ENCODE measurements at regions not wholly inside any gene's neighbourhood (a gene's known extent, or its start where the extent isn't known, plus 50 kb on each side); places are given as distances from the start of the nearest gene placed in this dataset.

- TF ChIP-seq CTCF (IDR thresholded peaks at IDR 0.05; ENCODE audit: borderline replicate concordance, extremely low read depth, insufficient read depth): no peak
- Histone ChIP-seq H3K4me1 (ENCODE audit: control insufficient read depth in 2 of 3, insufficient read depth in 2 of 3, low read depth in 1 of 3, low read length in 3 of 3) (no peaks in the 10 kb centered on the region), H3K9ac (ENCODE audit: low read length in 3 of 3) (no peak overlapping the region), H3K27me3 (ENCODE audit: control insufficient read depth, insufficient read depth, low read length) (no peaks in the 10 kb centered on the region), H3K9me3 (ENCODE audit: control insufficient read depth in 2 of 3, insufficient read depth in 1 of 3, low read length in 3 of 3) (no peaks in the 10 kb centered on the region), H3K36me3 (ENCODE audit: control insufficient read depth in 2 of 3, insufficient read depth in 3 of 3, low read length in 3 of 3) (no peaks in the 10 kb centered on the region), H3K27ac (ENCODE audit: low read depth in 2 of 2, low read length in 2 of 2) (no peak overlapping the region), H3K4me3 (ENCODE audit: low read length in 3 of 3) (no peak overlapping the region)
- FAIRE-seq (no peak), DNase-seq (no peak)
- intact Hi-C loops (cut with DNase I): no loop called here
Observed at GRCh38 chr16:59044616-59045015, 310.5 kb upstream of the GOT2 start.

GRCh38 chr16:59042301-59042700 lies 308.2 kb upstream of the GOT2 start:
- FAIRE-seq (no peak), DNase-seq (no peak)
- Histone ChIP-seq H3K27me3 (ENCODE audit: control insufficient read depth, insufficient read depth, low read length) (no peaks in the 10 kb centered on the region), H3K36me3 (ENCODE audit: control insufficient read depth in 2 of 3, insufficient read depth in 3 of 3, low read length in 3 of 3) (no peaks in the 10 kb centered on the region), H3K4me3 (ENCODE audit: low read length in 3 of 3) (no peak overlapping the region), H3K9ac (ENCODE audit: low read length in 3 of 3) (no peak overlapping the region), H3K4me1 (ENCODE audit: control insufficient read depth in 2 of 3, insufficient read depth in 2 of 3, low read depth in 1 of 3, low read length in 3 of 3) (no peaks in the 10 kb centered on the region), H3K9me3 (ENCODE audit: control insufficient read depth in 2 of 3, insufficient read depth in 1 of 3, low read length in 3 of 3) (no peaks in the 10 kb centered on the region), H3K27ac (ENCODE audit: low read depth in 2 of 2, low read length in 2 of 2) (no peak overlapping the region)
- no peak for TF ChIP-seq CTCF (IDR thresholded peaks at IDR 0.05; ENCODE audit: borderline replicate concordance, extremely low read depth, insufficient read depth)
- intact Hi-C loops (cut with DNase I): no loop called here

GRCh38 chr16:59039066-59039720 lies 305.1 kb upstream of the GOT2 start:
- Histone ChIP-seq H3K9ac (ENCODE audit: low read length in 3 of 3) (no peak overlapping the region), H3K9me3 (ENCODE audit: control insufficient read depth in 2 of 3, insufficient read depth in 1 of 3, low read length in 3 of 3) (peaks cover 0 to 7% (median 0%) of the 10 kb centered on the region in 3 donors), H3K4me1 (ENCODE audit: control insufficient read depth in 2 of 3, insufficient read depth in 2 of 3, low read depth in 1 of 3, low read length in 3 of 3) (no peaks in the 10 kb centered on the region), H3K4me3 (ENCODE audit: low read length in 3 of 3) (no peak overlapping the region), H3K27ac (ENCODE audit: low read depth in 2 of 2, low read length in 2 of 2) (no peak overlapping the region), H3K27me3 (ENCODE audit: control insufficient read depth, insufficient read depth, low read length) (no peaks in the 10 kb centered on the region), H3K36me3 (ENCODE audit: control insufficient read depth in 2 of 3, insufficient read depth in 3 of 3, low read length in 3 of 3) (no peaks in the 10 kb centered on the region)
- FAIRE-seq: no peak
- DNase-seq: no peak
- no peak for TF ChIP-seq CTCF (IDR thresholded peaks at IDR 0.05; ENCODE audit: borderline replicate concordance, extremely low read depth, insufficient read depth)
- intact Hi-C loops (cut with DNase I): no loop called here

Data from kidney (tissue), 13 donors.